GM12873 (cell line): ENCODE measurements at regions not wholly inside any gene's neighbourhood (a gene's known extent, or its start where the extent isn't known, plus 50 kb on each side); places are given as distances from the start of the nearest gene placed in this dataset.

Experiments used
- CTCF ChIP-seq: IDR thresholded peaks from 2 replicates; pipeline ENCODE4 v1.5.1; 2012; ENCODE audit warnings: low read depth, mild to moderate bottlenecking, moderate library complexity, low read length, control low read depth; ENCODE audit not compliant: insufficient read depth; ENCODE audit errors: missing control alignments

GRCh38 chr2:122634256-122634655, 878.8 kb downstream of the TSN start:
- TF ChIP-seq CTCF: no peak

- TF ChIP-seq CTCF: no peak
These were observed 879.5 kb downstream of the TSN start for GRCh38 chr2:122634920-122635319.

GRCh38 chr2:122635686-122636085, 880.2 kb downstream of the TSN start:
- TF ChIP-seq CTCF: no peak

GRCh38 chr2:122636097-122636496, 880.6 kb downstream of the TSN start:
- TF ChIP-seq CTCF: no peak

- no peak for TF ChIP-seq CTCF
These were observed 883.7 kb downstream of the TSN start for GRCh38 chr2:122639176-122639575.

- no peak for TF ChIP-seq CTCF
These were observed 884.3 kb downstream of the TSN start for GRCh38 chr2:122639711-122640110.

- TF ChIP-seq CTCF: no peak
These were observed 888.4 kb downstream of the TSN start for GRCh38 chr2:122643725-122644329.
